Right lobe of liver (tissue), 4 donors: ENCODE measurements at regions not wholly inside any gene's neighbourhood (a gene's known extent, or its start where the extent isn't known, plus 50 kb on each side); places are given as distances from the start of the nearest gene placed in this dataset.

Experiments
- CTCF ChIP-seq, 4 donors: fragments of 200-600 bp in 3 of 4; fragments of 450-650 bp in 1 of 4; IDR thresholded peaks; one replicate each; pipeline versions ENCODE4 v1.5.1 to v1.8.0; 2016 to 2022; ENCODE audit warnings: antibody characterized with exemption in 4 of 4, mild to moderate bottlenecking in 2 of 4
- POLR2A ChIP-seq: fragments of 450-650 bp; IDR thresholded peaks from one replicate; pipeline ENCODE4 v1.6.1; 2017; ENCODE audit warnings: antibody characterized with exemption, mild to moderate bottlenecking
- donor health status: DM: no; HTN: no; CAD: no.
- donor health status: DM: no; HTN: no; CAD: no.
- donor health status: DM: no; HTN: yes; CAD: no.

GRCh38 chr18:66937546-66937945 lies 333.7 kb upstream of the CDH19 start:
- TF ChIP-seq CTCF (IDR thresholded peaks at IDR 0.05) = no peak
- no peak for TF ChIP-seq POLR2A
